ENCODE measurements at regions not wholly inside any gene's neighbourhood (a gene's known extent, or its start where the extent isn't known, plus 50 kb on each side); places are given as distances from the start of the nearest gene placed in this dataset.

GRCh38 chr20:39111359-39112177, 149.4 kb downstream of the DHX35 start:
- Histone ChIP-seq H2AFZ (ENCODE audit: low read depth, low read length) (no peak overlapping the region), H3K9me3 (replicated peaks; ENCODE audit: control insufficient read depth, insufficient read depth, low read length) (no peaks in the 10 kb centered on the region), H3K4me2 (ENCODE audit: insufficient read depth, low read length) (no peak overlapping the region), H3K9me1 (replicated peaks; ENCODE audit: control insufficient read depth, extremely low read depth, insufficient read depth, low read length) (no peaks in the 10 kb centered on the region), H3K27me3 (ENCODE audit: control insufficient read depth in 2 of 2, insufficient read depth in 2 of 2, low read length in 2 of 2) (peaks cover 2 to 20% of the 10 kb centered on the region in 2 experiments), H3K4me3 (replicated peaks in 1 of 3; ENCODE audit: insufficient read depth in 1 of 3, low read depth in 1 of 3, low read length in 3 of 3) (no peak overlapping the region), H3K79me2 (ENCODE audit: control insufficient read depth, insufficient read depth, low read length) (no peaks in the 10 kb centered on the region), H3K27ac (ENCODE audit: insufficient read depth, low read depth, low read length) (no peak overlapping the region), H4K20me1 (replicated peaks; ENCODE audit: control insufficient read depth, extremely low read depth, insufficient read depth, low read length) (no peaks in the 10 kb centered on the region), H3K9ac (replicated peaks; ENCODE audit: extremely low read depth, insufficient read depth, low read length) (no peak overlapping the region), H3K36me3 (ENCODE audit: control insufficient read depth in 2 of 2, extremely low read depth in 1 of 2, insufficient read depth in 2 of 2, low read length in 2 of 2) (no peaks in the 10 kb centered on the region), H3K4me1 (ENCODE audit: control insufficient read depth, extremely low read depth, insufficient read depth, low read length) (peaks cover 22% of the 10 kb centered on the region)
- no peak for DNase-seq (ENCODE audit: low read depth, low spot score)
- intact Hi-C loops (cut with micrococcal nuclease) (loop anchor here (1.0 to 5.0 kb wide), 4 partner anchors 153 to 1852 kb away; no protein-coding TSS in a partner anchor), dilution Hi-C loops (cut with MboI; ENCODE audit: extremely low pct_ligation_motif_present, low sequenced_read_pairs) (no loop called here)
- CTCF ChIA-PET = interaction anchor here (0.6 to 4.8 kb wide), 11 partner anchors 18 to 1851 kb away, joined by 3 to 56 read pairs (median 4); partner anchors contain the start of gene MAFB
- TF ChIP-seq EZH2 (IDR thresholded peaks at IDR 0.05; ENCODE audit: borderline replicate concordance, low read depth, low read length, severe bottlenecking) (no peak), GATA2 (IDR thresholded peaks at IDR 0.05; ENCODE audit: insufficient read depth, insufficient read length, low read depth, low read length) (no peak), MYC (IDR thresholded peaks at IDR 0.05; ENCODE audit: low read depth, low read length) (no peak), POLR2A (IDR thresholded peaks at IDR 0.05; ENCODE audit: low read depth, low read length) (no peak), FOS (IDR thresholded peaks at IDR 0.05; ENCODE audit: borderline replicate concordance, insufficient read depth, low read length) (no peak), POLR2AphosphoS5 (IDR thresholded peaks at IDR 0.05; ENCODE audit: insufficient read depth, low read depth, low read length) (no peak), JUN (IDR thresholded peaks at IDR 0.05; ENCODE audit: borderline replicate concordance, insufficient read depth, insufficient read length, low read depth) (no peak), MAX (IDR thresholded peaks at IDR 0.05; ENCODE audit: insufficient read depth, insufficient read length) (no peak)
- TF ChIP-seq, protein P1, sequence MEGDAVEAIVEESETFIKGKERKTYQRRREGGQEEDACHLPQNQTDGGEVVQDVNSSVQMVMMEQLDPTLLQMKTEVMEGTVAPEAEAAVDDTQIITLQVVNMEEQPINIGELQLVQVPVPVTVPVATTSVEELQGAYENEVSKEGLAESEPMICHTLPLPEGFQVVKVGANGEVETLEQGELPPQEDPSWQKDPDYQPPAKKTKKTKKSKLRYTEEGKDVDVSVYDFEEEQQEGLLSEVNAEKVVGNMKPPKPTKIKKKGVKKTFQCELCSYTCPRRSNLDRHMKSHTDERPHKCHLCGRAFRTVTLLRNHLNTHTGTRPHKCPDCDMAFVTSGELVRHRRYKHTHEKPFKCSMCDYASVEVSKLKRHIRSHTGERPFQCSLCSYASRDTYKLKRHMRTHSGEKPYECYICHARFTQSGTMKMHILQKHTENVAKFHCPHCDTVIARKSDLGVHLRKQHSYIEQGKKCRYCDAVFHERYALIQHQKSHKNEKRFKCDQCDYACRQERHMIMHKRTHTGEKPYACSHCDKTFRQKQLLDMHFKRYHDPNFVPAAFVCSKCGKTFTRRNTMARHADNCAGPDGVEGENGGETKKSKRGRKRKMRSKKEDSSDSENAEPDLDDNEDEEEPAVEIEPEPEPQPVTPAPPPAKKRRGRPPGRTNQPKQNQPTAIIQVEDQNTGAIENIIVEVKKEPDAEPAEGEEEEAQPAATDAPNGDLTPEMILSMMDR (IDR thresholded peaks at IDR 0.05; ENCODE audit: extremely low read depth in 1 of 2, insufficient read depth in 1 of 2, low read depth in 1 of 2, low read length in 2 of 2) = no peak
- no TSS peak for BruUV-seq (replicated peaks)
- POLR2A ChIA-PET = interaction anchor here (0.5 to 1.7 kb wide), 2 partner anchors 21 to 1577 kb away, joined by 3 to 6 read pairs; partner anchors contain the start of gene MAFB
- no peak for FAIRE-seq
